Endothelial cell (in vitro differentiated cells): ENCODE measurements at regions not wholly inside any gene's neighbourhood (a gene's known extent, or its start where the extent isn't known, plus 50 kb on each side); places are given as distances from the start of the nearest gene placed in this dataset.

Experiments used
- DNase-seq: peaks from one replicate; pipeline ENCODE4 v3.0.0; 2021; ENCODE audit warnings: low spot score
- H3K27ac Mint-ChIP-seq: one replicate; pipeline ENCODE4 v1.8.0; 2021; ENCODE audit warnings: mixed read lengths, inconsistent platforms; ENCODE audit not compliant: unreplicated experiment
- H3K27me3 Mint-ChIP-seq: one replicate; pipeline ENCODE4 v1.8.0; 2021; ENCODE audit warnings: mild to moderate bottlenecking, moderate library complexity, mixed read lengths, inconsistent platforms; ENCODE audit not compliant: unreplicated experiment
- H3K36me3 Mint-ChIP-seq: one replicate; pipeline ENCODE4 v1.8.0; 2021; ENCODE audit warnings: mild to moderate bottlenecking, low read depth, mixed read lengths, inconsistent platforms; ENCODE audit not compliant: unreplicated experiment
- H3K4me1 Mint-ChIP-seq: one replicate; pipeline ENCODE4 v1.8.0; 2021; ENCODE audit warnings: mild to moderate bottlenecking, mixed read lengths, inconsistent platforms; ENCODE audit not compliant: unreplicated experiment
- H3K4me3 Mint-ChIP-seq: one replicate; pipeline ENCODE4 v1.8.0; 2021; ENCODE audit warnings: mild to moderate bottlenecking, mixed read lengths, inconsistent platforms; ENCODE audit not compliant: unreplicated experiment
- H3K9me3 Mint-ChIP-seq: one replicate; pipeline ENCODE4 v1.8.0; 2021; ENCODE audit warnings: mixed read lengths, inconsistent platforms; ENCODE audit not compliant: unreplicated experiment
- TF ChIP-seq, protein P1 (sequence below): fragments of 200-600 bp; sonication (generic); IDR thresholded peaks from one replicate; pipeline ENCODE4 v1.5.0; 2021; ENCODE audit warnings: antibody characterized with exemption; ENCODE audit not compliant: unreplicated experiment

DNA sequence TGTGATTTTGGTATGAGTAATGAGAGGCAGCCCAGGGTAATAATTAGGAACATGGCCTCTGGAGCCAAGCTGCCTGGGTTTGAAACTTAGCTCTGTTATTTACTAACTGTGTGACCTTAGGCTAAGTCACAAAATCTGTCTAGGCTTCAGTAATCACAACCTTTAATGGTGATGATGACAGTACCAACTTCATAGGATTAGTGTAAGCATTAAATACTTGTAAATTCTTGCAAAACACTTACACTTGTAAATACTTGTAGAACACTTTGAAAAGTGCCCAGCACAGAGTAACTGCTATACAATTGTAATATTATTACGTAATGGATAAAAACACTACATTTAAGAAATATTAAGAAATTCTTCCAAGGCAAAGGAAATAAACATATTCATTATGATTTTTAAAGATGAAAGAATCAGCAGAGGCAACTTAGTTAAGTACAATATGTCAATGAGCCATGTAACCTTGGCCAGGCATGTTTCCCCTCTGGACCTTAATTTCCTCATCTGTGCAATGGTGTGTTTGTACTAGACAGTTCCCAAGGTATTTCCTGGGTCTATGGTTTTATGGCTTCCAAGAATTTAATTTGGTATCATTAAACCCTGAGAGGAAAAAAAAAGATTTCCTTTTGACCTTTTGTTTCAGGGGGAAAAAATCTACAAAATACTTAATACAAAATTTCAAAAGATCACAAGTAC lies 628.5 kb upstream of the KLHL1 start:
- Mint-ChIP-seq H3K27me3 (peaks cover 2% of the 10 kb centered on the region), H3K27ac (no peak overlapping the region), H3K4me1 (peaks cover 9% of the 10 kb centered on the region), H3K36me3 (no peaks in the 10 kb centered on the region), H3K4me3 (no peak overlapping the region), H3K9me3 (no peaks in the 10 kb centered on the region)
- TF ChIP-seq, protein P1, sequence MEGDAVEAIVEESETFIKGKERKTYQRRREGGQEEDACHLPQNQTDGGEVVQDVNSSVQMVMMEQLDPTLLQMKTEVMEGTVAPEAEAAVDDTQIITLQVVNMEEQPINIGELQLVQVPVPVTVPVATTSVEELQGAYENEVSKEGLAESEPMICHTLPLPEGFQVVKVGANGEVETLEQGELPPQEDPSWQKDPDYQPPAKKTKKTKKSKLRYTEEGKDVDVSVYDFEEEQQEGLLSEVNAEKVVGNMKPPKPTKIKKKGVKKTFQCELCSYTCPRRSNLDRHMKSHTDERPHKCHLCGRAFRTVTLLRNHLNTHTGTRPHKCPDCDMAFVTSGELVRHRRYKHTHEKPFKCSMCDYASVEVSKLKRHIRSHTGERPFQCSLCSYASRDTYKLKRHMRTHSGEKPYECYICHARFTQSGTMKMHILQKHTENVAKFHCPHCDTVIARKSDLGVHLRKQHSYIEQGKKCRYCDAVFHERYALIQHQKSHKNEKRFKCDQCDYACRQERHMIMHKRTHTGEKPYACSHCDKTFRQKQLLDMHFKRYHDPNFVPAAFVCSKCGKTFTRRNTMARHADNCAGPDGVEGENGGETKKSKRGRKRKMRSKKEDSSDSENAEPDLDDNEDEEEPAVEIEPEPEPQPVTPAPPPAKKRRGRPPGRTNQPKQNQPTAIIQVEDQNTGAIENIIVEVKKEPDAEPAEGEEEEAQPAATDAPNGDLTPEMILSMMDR: no peak
- DNase-seq: no peak

GRCh38 chr13:70732611-70733010 lies 624.4 kb upstream of the KLHL1 start:
- no peak for DNase-seq
- H3K36me3 Mint-ChIP-seq: no peaks in the 10 kb centered on the region

DNA sequence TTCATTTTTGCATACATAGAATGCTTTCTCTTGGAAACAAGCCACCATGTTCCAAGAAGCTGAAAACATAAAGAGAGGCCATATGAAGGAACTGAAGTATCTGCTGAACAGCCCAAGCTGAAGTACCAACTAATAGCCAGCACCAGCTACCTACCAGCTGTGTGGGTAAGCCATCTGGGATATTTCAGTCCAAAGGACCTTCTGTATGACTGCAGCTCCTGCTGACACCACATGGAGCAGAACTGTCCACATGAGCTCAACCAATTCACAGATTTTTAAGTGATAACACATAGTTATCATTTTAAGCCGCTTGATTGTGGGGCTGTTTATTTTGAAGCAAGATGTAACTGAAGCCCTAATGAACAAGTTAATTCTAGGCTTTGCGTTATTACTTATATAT lies 621.1 kb upstream of the KLHL1 start:
- TF ChIP-seq, protein P1: no peak
- Mint-ChIP-seq H3K4me3 (no peak overlapping the region), H3K27me3 (no peaks in the 10 kb centered on the region), H3K36me3 (no peaks in the 10 kb centered on the region), H3K9me3 (no peaks in the 10 kb centered on the region), H3K27ac (no peak overlapping the region), H3K4me1 (peaks cover 9% of the 10 kb centered on the region)
- no peak for DNase-seq

More at GRCh38 chr13:70732611-70733010, 624.4 kb upstream of the KLHL1 start:
- TF ChIP-seq, protein P1: no peak
- Mint-ChIP-seq H3K4me3 (no peak overlapping the region), H3K27ac (no peak overlapping the region), H3K27me3 (peaks cover 2% of the 10 kb centered on the region), H3K4me1 (peaks cover 9% of the 10 kb centered on the region), H3K9me3 (no peaks in the 10 kb centered on the region)

GRCh38 chr13:70723732-70724131 lies 615.5 kb upstream of the KLHL1 start:
- no peaks in the 10 kb centered on the region for H3K9me3 Mint-ChIP-seq
- no peaks in the 10 kb centered on the region for H3K27me3 Mint-ChIP-seq
- no peak overlapping the region for H3K27ac Mint-ChIP-seq
- no peak for DNase-seq
- H3K4me1 Mint-ChIP-seq: no peaks in the 10 kb centered on the region
- TF ChIP-seq, protein P1: peak; percentile 13
- no peaks in the 10 kb centered on the region for H3K36me3 Mint-ChIP-seq
- no peak overlapping the region for H3K4me3 Mint-ChIP-seq

GRCh38 chr13:70720386-70720785 lies 612.1 kb upstream of the KLHL1 start:
- H3K27me3 Mint-ChIP-seq: no peaks in the 10 kb centered on the region
- no peak for DNase-seq
- no peak overlapping the region for H3K4me3 Mint-ChIP-seq
- TF ChIP-seq, protein P1: no peak
- H3K9me3 Mint-ChIP-seq: no peaks in the 10 kb centered on the region
- H3K4me1 Mint-ChIP-seq: no peaks in the 10 kb centered on the region
- H3K27ac Mint-ChIP-seq: no peak overlapping the region
- H3K36me3 Mint-ChIP-seq: no peaks in the 10 kb centered on the region
